ENCODE measurements at regions not wholly inside any gene's neighbourhood (a gene's known extent, or its start where the extent isn't known, plus 50 kb on each side); places are given as distances from the start of the nearest gene placed in this dataset.

GRCh38 chr12:45553204-45553603 lies 176.3 kb upstream of the ARID2 start:
- no peak for DNase-seq

GRCh38 chr12:45557016-45557415 lies 172.5 kb upstream of the ARID2 start:
- no peak for DNase-seq

- no peak for DNase-seq
These were observed 171.2 kb upstream of the ARID2 start for GRCh38 chr12:45558353-45558752.

GRCh38 chr12:45559537-45559936 lies 170.0 kb upstream of the ARID2 start:
- DNase-seq = no peak

- no peak for DNase-seq
These were observed 168.8 kb upstream of the ARID2 start for GRCh38 chr12:45560689-45561088.

GRCh38 chr12:45561488-45561887 lies 168.0 kb upstream of the ARID2 start:
- no peak for DNase-seq

- no peak for DNase-seq
These were observed 163.9 kb upstream of the ARID2 start for GRCh38 chr12:45565590-45565989.

GRCh38 chr12:45566257-45566656 lies 163.2 kb upstream of the ARID2 start:
- no peak for DNase-seq

GRCh38 chr12:45568808-45569207 lies 160.7 kb upstream of the ARID2 start:
- DNase-seq = no peak

- no peak for DNase-seq
These were observed 159.0 kb upstream of the ARID2 start for GRCh38 chr12:45570501-45570900.

GRCh38 chr12:45572114-45572513 lies 157.4 kb upstream of the ARID2 start:
- no peak for DNase-seq

GRCh38 chr12:45575417-45575816 lies 154.1 kb upstream of the ARID2 start:
- no peak for DNase-seq

GRCh38 chr12:45575823-45576475 lies 153.6 kb upstream of the ARID2 start:
- no peak for DNase-seq

GRCh38 chr12:45577844-45578399 lies 151.6 kb upstream of the ARID2 start:
- no peak for DNase-seq

GRCh38 chr12:45580356-45580969 lies 149.0 kb upstream of the ARID2 start:
- no peak for DNase-seq

GRCh38 chr12:45581112-45581511 lies 148.4 kb upstream of the ARID2 start:
- no peak for DNase-seq

- no peak for DNase-seq
These were observed 147.0 kb upstream of the ARID2 start for GRCh38 chr12:45582536-45582935.

GRCh38 chr12:45582986-45583659 lies 146.4 kb upstream of the ARID2 start:
- DNase-seq = no peak

GRCh38 chr12:45584336-45584735 lies 145.2 kb upstream of the ARID2 start:
- no peak for DNase-seq

- DNase-seq = no peak
These were observed 143.8 kb upstream of the ARID2 start for GRCh38 chr12:45585522-45586230.

GRCh38 chr12:45586486-45586885 lies 143.0 kb upstream of the ARID2 start:
- DNase-seq = no peak

GRCh38 chr12:45587012-45587411 lies 142.5 kb upstream of the ARID2 start:
- DNase-seq = no peak

- no peak for DNase-seq
These were observed 141.5 kb upstream of the ARID2 start for GRCh38 chr12:45587877-45588533.

Measured in CD4-positive, alpha-beta T cell treated with Interleukin-10 for 1 hour (primary cell).